GM21390 (cell line): ENCODE measurements at regions not wholly inside any gene's neighbourhood (a gene's known extent, or its start where the extent isn't known, plus 50 kb on each side); places are given as distances from the start of the nearest gene placed in this dataset.

Experiments
- ATAC-seq: cut with Tn5 transposase; IDR thresholded peaks from one replicate; pipeline ENCODE4 v1.9.1; 2021; ENCODE audit not compliant: unreplicated experiment

GRCh38 chr13:106660746-106661625 is 93.0 kb upstream of the ARGLU1 start:
- no peak for ATAC-seq

- no peak for ATAC-seq
Measured at GRCh38 chr13:106657104-106657503, 89.2 kb upstream of the ARGLU1 start.

GRCh38 chr13:106656186-106656585 is 88.2 kb upstream of the ARGLU1 start:
- no peak for ATAC-seq

- ATAC-seq: no peak
Measured at GRCh38 chr13:106651442-106651841, 83.5 kb upstream of the ARGLU1 start.

GRCh38 chr13:106650690-106651205 is 82.8 kb upstream of the ARGLU1 start:
- no peak for ATAC-seq

- no peak for ATAC-seq
Measured at GRCh38 chr13:106649495-106649894, 81.6 kb upstream of the ARGLU1 start.

- no peak for ATAC-seq
Measured at GRCh38 chr13:106640515-106640914, 72.6 kb upstream of the ARGLU1 start.

- no peak for ATAC-seq
Measured at GRCh38 chr13:106637519-106637918, 69.6 kb upstream of the ARGLU1 start.

GRCh38 chr13:106636492-106636891 is 68.6 kb upstream of the ARGLU1 start:
- ATAC-seq: no peak

- ATAC-seq: no peak
Measured at GRCh38 chr13:106635616-106636015, 67.7 kb upstream of the ARGLU1 start.

- ATAC-seq: no peak
Measured at GRCh38 chr13:106633321-106633720, 65.4 kb upstream of the ARGLU1 start.

GRCh38 chr13:106630650-106631049 is 62.7 kb upstream of the ARGLU1 start:
- no peak for ATAC-seq

GRCh38 chr13:106630162-106630561 is 62.2 kb upstream of the ARGLU1 start:
- no peak for ATAC-seq

- no peak for ATAC-seq
Measured at GRCh38 chr13:106628936-106629659, 61.2 kb upstream of the ARGLU1 start.

GRCh38 chr13:106626473-106626872 is 58.5 kb upstream of the ARGLU1 start:
- no peak for ATAC-seq

GRCh38 chr13:106625578-106625977 is 57.6 kb upstream of the ARGLU1 start:
- no peak for ATAC-seq

GRCh38 chr13:106623799-106624460 is 56.0 kb upstream of the ARGLU1 start:
- ATAC-seq: no peak

- ATAC-seq: no peak
Measured at GRCh38 chr13:106621833-106622232, 53.9 kb upstream of the ARGLU1 start.

- ATAC-seq: peak; percentile 99
Measured at GRCh38 chr13:106619688-106620555, 52.0 kb upstream of the ARGLU1 start.
